ENCODE measurements at regions not wholly inside any gene's neighbourhood (a gene's known extent, or its start where the extent isn't known, plus 50 kb on each side); places are given as distances from the start of the nearest gene placed in this dataset.

GRCh38 chr1:95653618-95654017, 419.6 kb downstream of the RWDD3 start:
- TF ChIP-seq CTCF (IDR thresholded peaks at IDR 0.05), result no peak
- no peak for TF ChIP-seq POLR2A (IDR thresholded peaks at IDR 0.05; ENCODE audit: low read depth)
